ENCODE measurements at regions not wholly inside any gene's neighbourhood (a gene's known extent, or its start where the extent isn't known, plus 50 kb on each side); places are given as distances from the start of the nearest gene placed in this dataset.
"Not testable (repeated sequence)": the region's sequence is repeated elsewhere in the genome, so short reads cannot be mapped to it uniquely, and the experiment has no call there.

DNA sequence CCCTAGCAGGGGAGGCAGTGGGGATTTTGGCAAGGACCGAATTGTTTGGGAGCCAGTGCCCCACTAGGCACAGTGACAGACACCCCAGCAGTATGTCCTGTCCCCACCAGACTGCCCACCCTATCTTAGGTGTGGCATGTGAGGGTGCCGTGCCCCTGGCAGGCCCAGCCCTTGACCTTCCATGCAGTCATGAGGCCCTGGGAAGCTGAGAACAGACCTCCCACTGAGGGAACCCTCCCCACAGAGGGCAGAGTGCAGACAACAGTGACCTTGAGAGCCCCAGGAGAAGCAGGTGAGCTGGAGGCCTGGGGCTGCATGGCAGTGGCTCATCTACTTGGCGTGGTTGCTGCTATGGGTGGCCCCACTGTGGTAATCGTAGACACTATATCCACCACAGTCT, 538.1 kb downstream of the GOLGA6L6 start:
- CTCF ChIA-PET (ENCODE audit: partially characterized antibody); H3K4ac ChIP-seq (replicated peaks; ENCODE audit: insufficient read length, low read depth, low read length); H3K14ac ChIP-seq (ENCODE audit: insufficient read length); H2AK5ac ChIP-seq (ENCODE audit: low read depth, low read length); H3K23me2 ChIP-seq (ENCODE audit: low read depth, low read length); H4K91ac ChIP-seq (replicated peaks; ENCODE audit: insufficient read length, low read length); H2BK15ac ChIP-seq (ENCODE audit: low read length); H2BK120ac ChIP-seq (replicated peaks; ENCODE audit: low read depth, low read length); H4K8ac ChIP-seq (ENCODE audit: extremely low read depth, insufficient read depth, low read length); H3K79me2 ChIP-seq (ENCODE audit: control insufficient read depth in 1 of 2, insufficient read depth in 2 of 2, low read length in 2 of 2); H2BK5ac ChIP-seq (ENCODE audit: low read depth, low read length); H2BK20ac ChIP-seq (ENCODE audit: low read length); H3K18ac ChIP-seq (ENCODE audit: extremely low read depth, low read length); H3K27ac ChIP-seq (ENCODE audit: low read depth, low read length); H3K23ac ChIP-seq (ENCODE audit: insufficient read length); H4K20me1 ChIP-seq (replicated peaks in 1 of 2; ENCODE audit: control insufficient read depth in 1 of 2, insufficient read depth in 2 of 2, low read length in 2 of 2); H3K36me3 ChIP-seq (ENCODE audit: control insufficient read depth in 2 of 4, insufficient read depth in 4 of 4, low read length in 3 of 4); H3K9ac ChIP-seq (replicated peaks in 1 of 4; ENCODE audit: extremely low read depth in 1 of 4, low read depth in 3 of 4, low read length in 3 of 4); DNase-seq (ENCODE audit: low read depth in 1 of 2, low spot score in 2 of 2); H3K4me1 ChIP-seq (replicated peaks in 1 of 4; ENCODE audit: control insufficient read depth in 3 of 4, insufficient read depth in 4 of 4, low read length in 3 of 4); H4K5ac ChIP-seq (ENCODE audit: insufficient read length, low read depth, low read length); H3K4me3 ChIP-seq (ENCODE audit: extremely low read depth in 1 of 4, insufficient read depth in 2 of 4, low read depth in 3 of 4, low read length in 4 of 4); FAIRE-seq; H3K79me1 ChIP-seq (ENCODE audit: low read depth, low read length); H3K27me3 ChIP-seq (replicated peaks in 1 of 4; ENCODE audit: control insufficient read depth in 3 of 4, extremely low read depth in 1 of 4, insufficient read depth in 3 of 4, low read length in 3 of 4); POLR2A ChIA-PET (ENCODE audit: partially characterized antibody); H2BK12ac ChIP-seq (ENCODE audit: low read depth, low read length); H3K56ac ChIP-seq (replicated peaks; ENCODE audit: insufficient read length, low read depth, low read length); H3K4me2 ChIP-seq (ENCODE audit: insufficient read depth in 1 of 2, low read depth in 2 of 2, low read length in 2 of 2); H2AFZ ChIP-seq (ENCODE audit: low read length): not testable (repeated sequence)
- no CpG with 5 or more reads among the region's 4 CpGs for WGBS, 2 experiments (ENCODE audit: extremely low coverage in 1 of 2, insufficient coverage in 1 of 2, insufficient read length in 1 of 2, insufficient replicate concordance in 2 of 2, low coverage in 1 of 2, low lambda C conversion rate in 2 of 2, missing lambda C conversion rate in 1 of 2)
- H3K9me3 ChIP-seq (ENCODE audit: insufficient read depth in 2 of 2, low read depth in 1 of 2, low read length in 1 of 2): peaks cover 0 to 16% of the 10 kb centered on the region in 2 experiments; a peak in 2 of 4 replicates

DNA sequence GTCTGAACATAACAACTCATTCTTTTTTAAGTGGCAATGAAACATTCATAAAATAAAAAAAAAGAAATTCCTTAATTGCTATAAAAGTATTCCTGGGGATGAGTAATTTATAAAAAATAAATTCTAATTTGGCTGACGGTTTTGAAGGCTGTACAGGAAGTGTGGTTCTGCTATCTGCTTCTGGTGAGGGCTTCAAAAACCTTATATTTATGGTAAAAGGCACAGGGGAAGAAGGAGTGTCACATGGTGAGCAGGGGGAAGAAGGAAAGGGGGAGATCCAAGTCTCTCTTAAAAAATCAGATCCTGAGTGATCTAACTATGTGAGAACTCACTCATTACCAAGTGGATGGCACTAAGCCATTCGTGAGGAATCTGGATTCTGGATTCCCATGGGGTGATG, 539.0 kb downstream of the GOLGA6L6 start:
- H2AFZ ChIP-seq (ENCODE audit: low read length); H3K4ac ChIP-seq (replicated peaks; ENCODE audit: insufficient read length, low read depth, low read length); H2BK5ac ChIP-seq (ENCODE audit: low read depth, low read length); H3K79me1 ChIP-seq (ENCODE audit: low read depth, low read length); FAIRE-seq; H3K56ac ChIP-seq (replicated peaks; ENCODE audit: insufficient read length, low read depth, low read length); H3K36me3 ChIP-seq (ENCODE audit: control insufficient read depth in 2 of 4, insufficient read depth in 4 of 4, low read length in 3 of 4); H3K18ac ChIP-seq (ENCODE audit: extremely low read depth, low read length); H3K23me2 ChIP-seq (ENCODE audit: low read depth, low read length); H3K27me3 ChIP-seq (replicated peaks in 1 of 4; ENCODE audit: control insufficient read depth in 3 of 4, extremely low read depth in 1 of 4, insufficient read depth in 3 of 4, low read length in 3 of 4); H3K4me1 ChIP-seq (replicated peaks in 1 of 4; ENCODE audit: control insufficient read depth in 3 of 4, insufficient read depth in 4 of 4, low read length in 3 of 4); DNase-seq (ENCODE audit: low read depth in 1 of 2, low spot score in 2 of 2); H2BK12ac ChIP-seq (ENCODE audit: low read depth, low read length); H2BK20ac ChIP-seq (ENCODE audit: low read length); H4K5ac ChIP-seq (ENCODE audit: insufficient read length, low read depth, low read length); H3K27ac ChIP-seq (ENCODE audit: low read depth, low read length); H2BK15ac ChIP-seq (ENCODE audit: low read length); H4K20me1 ChIP-seq (replicated peaks in 1 of 2; ENCODE audit: control insufficient read depth in 1 of 2, insufficient read depth in 2 of 2, low read length in 2 of 2); H3K4me3 ChIP-seq (ENCODE audit: extremely low read depth in 1 of 4, insufficient read depth in 2 of 4, low read depth in 3 of 4, low read length in 4 of 4); POLR2A ChIA-PET (ENCODE audit: partially characterized antibody); H3K79me2 ChIP-seq (ENCODE audit: control insufficient read depth in 1 of 2, insufficient read depth in 2 of 2, low read length in 2 of 2); H4K8ac ChIP-seq (ENCODE audit: extremely low read depth, insufficient read depth, low read length); H3K4me2 ChIP-seq (ENCODE audit: insufficient read depth in 1 of 2, low read depth in 2 of 2, low read length in 2 of 2); H2AK5ac ChIP-seq (ENCODE audit: low read depth, low read length); CTCF ChIA-PET (ENCODE audit: partially characterized antibody); H2BK120ac ChIP-seq (replicated peaks; ENCODE audit: low read depth, low read length); H3K23ac ChIP-seq (ENCODE audit: insufficient read length); H3K14ac ChIP-seq (ENCODE audit: insufficient read length); H4K91ac ChIP-seq (replicated peaks; ENCODE audit: insufficient read length, low read length); H3K9ac ChIP-seq (replicated peaks in 1 of 4; ENCODE audit: extremely low read depth in 1 of 4, low read depth in 3 of 4, low read length in 3 of 4): not testable (repeated sequence)
- 38% methylated on average over 1 of the region's 2 CpGs; no CpG with 5 or more reads in 1 of the 2 experiments for WGBS, 2 experiments (ENCODE audit: extremely low coverage in 1 of 2, insufficient coverage in 1 of 2, insufficient read length in 1 of 2, insufficient replicate concordance in 2 of 2, low coverage in 1 of 2, low lambda C conversion rate in 2 of 2, missing lambda C conversion rate in 1 of 2)
- peaks cover 0 to 15% of the 10 kb centered on the region in 2 experiments; a peak in 2 of 4 replicates for H3K9me3 ChIP-seq (ENCODE audit: insufficient read depth in 2 of 2, low read depth in 1 of 2, low read length in 1 of 2)
